ENCODE measurements at regions not wholly inside any gene's neighbourhood (a gene's known extent, or its start where the extent isn't known, plus 50 kb on each side); places are given as distances from the start of the nearest gene placed in this dataset.

- no peak overlapping the region for H3K27ac Mint-ChIP-seq (ENCODE audit: unreplicated experiment)
- no peak for TF ChIP-seq CTCF (IDR thresholded peaks at IDR 0.05)
- H3K27me3 Mint-ChIP-seq (ENCODE audit: low read depth) = no peaks in the 10 kb centered on the region
- no peaks in the 10 kb centered on the region for H3K36me3 Mint-ChIP-seq (ENCODE audit: low read depth)
- no peak for DNase-seq (ENCODE audit: low spot score)
- peaks cover 18% of the 10 kb centered on the region for H3K4me1 Mint-ChIP-seq (ENCODE audit: low read depth)
- no peak overlapping the region for H3K4me3 Mint-ChIP-seq (ENCODE audit: unreplicated experiment)
- H3K9me3 Mint-ChIP-seq (ENCODE audit: low read depth) = no peaks in the 10 kb centered on the region
Measured at GRCh38 chr17:68775318-68775717, 174.2 kb upstream of the FAM20A start.

- no peak for DNase-seq (ENCODE audit: low spot score)
- Mint-ChIP-seq H3K4me1 (ENCODE audit: low read depth) (peaks cover 12% of the 10 kb centered on the region), H3K27ac (ENCODE audit: unreplicated experiment) (peak overlapping the region; percentile 8), H3K27me3 (ENCODE audit: low read depth) (peaks cover 2% of the 10 kb centered on the region), H3K9me3 (ENCODE audit: low read depth) (no peaks in the 10 kb centered on the region), H3K36me3 (ENCODE audit: low read depth) (no peaks in the 10 kb centered on the region), H3K4me3 (ENCODE audit: unreplicated experiment) (peak overlapping the region; percentile 52)
- TF ChIP-seq CTCF (IDR thresholded peaks at IDR 0.05) = peak; percentile 83
Measured at GRCh38 chr17:68771867-68772515, 170.8 kb upstream of the FAM20A start.

GRCh38 chr17:68768804-68769203, 167.6 kb upstream of the FAM20A start:
- H3K4me1 Mint-ChIP-seq (ENCODE audit: low read depth) = peaks cover 4% of the 10 kb centered on the region
- DNase-seq (ENCODE audit: low spot score) = no peak
- H3K27ac Mint-ChIP-seq (ENCODE audit: unreplicated experiment) = no peak overlapping the region
- peaks cover 2% of the 10 kb centered on the region for H3K27me3 Mint-ChIP-seq (ENCODE audit: low read depth)
- H3K9me3 Mint-ChIP-seq (ENCODE audit: low read depth) = no peaks in the 10 kb centered on the region
- TF ChIP-seq CTCF (IDR thresholded peaks at IDR 0.05) = no peak
- no peak overlapping the region for H3K4me3 Mint-ChIP-seq (ENCODE audit: unreplicated experiment)
- no peaks in the 10 kb centered on the region for H3K36me3 Mint-ChIP-seq (ENCODE audit: low read depth)

DNA sequence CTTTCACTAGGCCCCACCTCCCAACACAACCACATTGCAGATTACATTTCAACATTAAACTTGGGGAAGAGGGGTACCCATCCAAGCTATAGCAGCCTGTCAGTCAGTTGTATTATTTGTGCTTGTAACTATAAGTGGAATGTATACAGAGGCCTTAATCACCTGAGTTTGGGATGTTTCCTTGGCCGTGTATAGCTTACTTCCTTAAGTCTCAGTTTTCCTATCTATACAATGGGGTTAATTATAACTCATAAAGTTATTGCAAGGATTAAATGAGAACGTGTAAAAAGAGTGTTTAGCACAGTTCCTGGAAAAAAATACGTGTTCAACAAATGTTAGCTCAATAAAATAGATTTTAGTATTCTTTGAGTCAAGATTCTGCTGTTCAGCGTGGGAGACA, 165.5 kb upstream of the FAM20A start:
- no peak for TF ChIP-seq CTCF (IDR thresholded peaks at IDR 0.05)
- no peak for DNase-seq (ENCODE audit: low spot score)
- H3K4me1 Mint-ChIP-seq (ENCODE audit: low read depth) = no peaks in the 10 kb centered on the region
- H3K27me3 Mint-ChIP-seq (ENCODE audit: low read depth) = peaks cover 2% of the 10 kb centered on the region
- H3K4me3 Mint-ChIP-seq (ENCODE audit: unreplicated experiment) = no peak overlapping the region
- H3K36me3 Mint-ChIP-seq (ENCODE audit: low read depth) = no peaks in the 10 kb centered on the region
- no peaks in the 10 kb centered on the region for H3K9me3 Mint-ChIP-seq (ENCODE audit: low read depth)
- no peak overlapping the region for H3K27ac Mint-ChIP-seq (ENCODE audit: unreplicated experiment)

- Mint-ChIP-seq H3K9me3 (ENCODE audit: low read depth) (no peaks in the 10 kb centered on the region), H3K36me3 (ENCODE audit: low read depth) (no peaks in the 10 kb centered on the region), H3K27me3 (ENCODE audit: low read depth) (peaks cover 2% of the 10 kb centered on the region), H3K4me3 (ENCODE audit: unreplicated experiment) (no peak overlapping the region), H3K4me1 (ENCODE audit: low read depth) (peaks cover 13% of the 10 kb centered on the region), H3K27ac (ENCODE audit: unreplicated experiment) (no peak overlapping the region)
- TF ChIP-seq CTCF (IDR thresholded peaks at IDR 0.05) = no peak
- DNase-seq (ENCODE audit: low spot score) = no peak
Measured at GRCh38 chr17:68763562-68763961, 162.4 kb upstream of the FAM20A start.

All from chondrocyte (in vitro differentiated cells).